NCI-H69 (cell line): ENCODE measurements at regions not wholly inside any gene's neighbourhood (a gene's known extent, or its start where the extent isn't known, plus 50 kb on each side); places are given as distances from the start of the nearest gene placed in this dataset.

Source experiments
- DNase-seq: peaks from one replicate; lab custom pipeline; 2025; lab: John Stamatoyannopoulos, UW

DNA sequence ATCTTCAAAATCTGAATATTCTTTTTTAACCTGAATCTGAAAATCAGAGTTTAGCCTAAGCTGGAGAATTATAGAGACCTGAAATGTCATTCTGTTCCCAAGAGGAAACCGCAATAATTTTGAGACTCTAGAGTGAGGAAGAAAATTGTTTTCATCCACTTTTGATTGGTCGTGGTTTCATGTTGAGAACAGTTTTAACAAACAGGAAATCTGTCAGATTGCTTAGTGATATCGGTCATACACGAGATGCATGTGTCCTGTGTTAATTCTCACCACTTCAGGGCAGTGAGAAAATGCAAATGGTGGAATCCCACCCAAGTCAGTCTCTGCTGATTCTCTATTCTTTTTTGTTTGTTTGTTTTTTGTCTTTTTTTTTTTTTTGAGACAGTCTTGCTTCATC is 1498.5 kb upstream of the TMEM132C start:
- no peak for DNase-seq

DNA sequence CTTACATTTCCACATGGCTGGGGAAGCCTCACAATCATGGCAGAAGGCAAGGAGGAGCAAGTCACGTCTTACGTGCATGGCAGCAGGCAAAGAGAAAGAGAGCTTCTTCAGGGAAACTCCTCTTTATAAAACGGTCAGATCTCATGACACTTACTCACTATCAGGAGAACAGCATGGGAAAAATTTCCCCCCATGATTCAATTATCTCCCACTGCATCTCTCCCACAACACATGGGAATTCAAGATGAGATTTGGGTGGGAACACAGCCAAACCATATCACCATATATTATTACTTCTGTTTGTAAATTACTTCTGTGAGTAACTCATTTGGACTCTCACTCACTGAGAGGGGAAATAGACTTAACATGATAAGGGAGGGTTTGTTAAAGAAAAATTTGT is 1496.8 kb upstream of the TMEM132C start:
- no peak for DNase-seq

DNA sequence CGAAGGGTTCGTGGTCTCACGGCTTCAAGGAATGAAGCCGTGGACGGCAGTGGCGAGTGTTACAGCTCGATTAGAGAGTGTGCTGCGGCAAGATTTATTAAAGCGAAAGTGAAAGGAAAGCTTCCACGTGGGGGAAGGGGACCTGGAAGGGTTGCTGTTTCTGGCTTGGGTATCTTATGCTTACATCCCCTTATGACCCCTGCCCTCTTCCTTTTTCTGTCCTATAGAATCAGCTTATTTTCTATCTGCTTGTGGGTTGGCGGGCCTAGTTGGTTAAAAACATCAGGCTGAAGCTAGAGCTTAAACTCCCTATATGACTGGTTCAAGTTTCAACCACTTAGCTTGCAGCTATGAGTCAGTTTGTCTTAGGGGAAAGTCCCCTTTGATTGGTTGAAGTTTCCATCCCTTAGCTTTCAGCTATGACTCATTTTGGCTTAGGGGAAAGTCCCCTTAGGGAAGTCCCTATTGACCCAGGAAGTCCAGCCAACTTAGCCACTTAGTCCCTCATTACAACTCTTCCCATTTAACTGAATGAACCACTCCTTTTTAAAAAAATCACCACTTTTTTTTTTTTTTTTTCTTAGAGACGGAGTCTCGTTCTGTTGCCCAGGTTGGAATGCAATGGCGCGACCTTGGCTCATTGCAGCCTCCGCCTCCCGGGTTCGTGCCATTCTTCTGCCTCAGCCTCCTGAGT is 1494.7 kb upstream of the TMEM132C start:
- DNase-seq = no peak

DNA sequence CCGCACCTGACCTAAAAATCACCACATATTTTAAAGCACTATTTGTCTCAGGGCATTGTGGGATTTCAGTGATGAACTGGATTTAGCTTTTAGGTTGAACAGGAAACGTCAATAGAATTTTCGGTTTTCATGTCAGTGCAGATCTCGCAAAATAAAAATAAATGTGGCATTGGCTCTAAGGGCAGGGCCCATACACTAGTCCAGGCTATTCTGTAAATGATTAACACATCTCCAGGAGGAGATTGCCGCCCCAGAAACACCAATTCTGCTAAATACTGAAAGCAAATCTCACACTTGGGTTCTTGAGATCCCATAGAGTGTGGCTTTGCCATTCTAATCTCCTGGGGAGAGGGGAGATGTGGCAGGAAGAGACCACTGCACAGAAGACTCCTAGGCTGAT is 1494.0 kb upstream of the TMEM132C start:
- DNase-seq = no peak

DNA sequence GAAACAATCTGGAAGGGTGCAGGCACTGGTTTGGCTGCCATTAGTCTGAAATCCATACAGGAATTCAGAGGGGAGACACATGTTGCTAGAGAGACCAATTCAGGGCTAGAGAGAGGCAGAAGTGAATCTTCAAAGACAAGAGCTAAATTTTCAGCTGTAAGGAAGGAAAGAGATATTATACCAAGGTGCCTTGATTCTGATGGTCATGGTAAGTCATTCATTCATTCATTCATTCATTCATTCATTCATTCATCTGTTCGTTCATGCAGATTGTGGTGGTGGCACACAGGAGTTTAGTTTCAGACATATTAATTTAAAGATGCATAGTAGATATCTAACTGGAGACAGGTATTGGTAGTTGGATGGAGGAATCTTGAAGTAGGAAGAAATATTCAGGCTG is 1493.5 kb upstream of the TMEM132C start:
- DNase-seq = no peak

DNA sequence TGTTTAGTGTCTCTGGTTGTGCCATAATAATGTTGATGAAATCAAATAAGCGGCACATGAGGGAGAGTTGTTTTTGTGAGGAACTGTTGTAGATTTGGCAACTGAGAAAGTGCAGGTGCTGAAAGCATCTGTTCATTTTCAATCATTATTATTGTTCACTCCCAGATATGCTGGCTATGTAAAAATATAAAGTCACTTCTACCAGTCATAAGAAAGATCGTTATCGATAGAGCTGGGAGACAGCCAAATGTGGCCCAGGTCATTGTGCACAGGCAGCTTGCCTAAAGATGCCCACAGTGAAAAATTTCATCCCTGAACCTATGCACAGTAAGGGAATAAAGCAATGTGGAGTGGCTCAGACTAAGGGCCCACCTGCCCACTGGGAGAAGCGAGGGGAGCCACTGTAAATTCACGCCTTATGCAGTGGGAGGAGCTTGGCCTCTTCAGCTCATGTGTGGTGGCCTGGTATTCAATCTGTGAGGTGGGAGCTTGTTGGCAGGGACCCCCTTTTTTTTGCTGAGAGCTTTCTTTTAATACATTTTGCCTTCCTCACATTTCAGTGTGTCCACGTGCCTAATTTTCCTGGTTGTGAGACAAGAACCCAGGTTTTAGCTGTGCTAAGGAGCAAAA is 1490.8 kb upstream of the TMEM132C start:
- DNase-seq = no peak

DNA sequence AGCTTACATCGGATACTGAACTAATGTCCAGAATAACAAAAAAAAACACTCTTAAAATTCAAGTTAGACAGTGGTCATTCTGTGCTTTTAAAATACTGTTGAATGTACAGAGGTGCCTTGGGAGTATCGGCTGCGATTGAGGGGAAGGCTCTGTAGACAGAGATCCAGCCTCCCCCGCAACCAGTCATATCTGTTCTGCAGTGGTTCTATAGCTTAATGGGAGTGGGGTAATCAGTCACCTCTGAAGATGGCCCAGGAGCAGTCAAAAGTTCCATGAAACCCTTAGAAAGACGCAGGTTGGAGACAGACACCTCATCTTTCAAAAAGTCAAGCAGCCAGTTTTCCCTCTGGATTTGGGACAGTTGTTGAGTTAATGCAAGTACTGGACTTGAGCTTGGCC is 1486.6 kb upstream of the TMEM132C start:
- no peak for DNase-seq

DNA sequence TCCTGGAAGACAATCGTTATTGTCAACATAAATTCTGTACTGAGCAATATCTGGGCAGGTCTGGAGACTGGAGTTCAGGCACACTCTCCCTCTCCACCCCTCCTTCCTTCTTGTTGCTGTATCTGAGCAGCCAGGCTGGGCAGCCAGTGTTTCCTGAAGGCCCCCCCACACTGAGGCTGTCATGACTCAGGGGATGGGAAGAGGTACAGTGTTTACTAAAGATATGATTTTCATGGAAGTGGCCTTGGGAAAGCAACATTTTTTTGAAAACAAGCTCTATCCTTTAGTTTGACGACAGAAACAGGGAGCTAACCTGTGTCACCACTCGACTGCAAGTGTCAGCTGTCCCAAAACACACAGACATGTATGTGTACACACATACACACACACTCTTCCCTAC is 1485.4 kb upstream of the TMEM132C start:
- DNase-seq = no peak

DNA sequence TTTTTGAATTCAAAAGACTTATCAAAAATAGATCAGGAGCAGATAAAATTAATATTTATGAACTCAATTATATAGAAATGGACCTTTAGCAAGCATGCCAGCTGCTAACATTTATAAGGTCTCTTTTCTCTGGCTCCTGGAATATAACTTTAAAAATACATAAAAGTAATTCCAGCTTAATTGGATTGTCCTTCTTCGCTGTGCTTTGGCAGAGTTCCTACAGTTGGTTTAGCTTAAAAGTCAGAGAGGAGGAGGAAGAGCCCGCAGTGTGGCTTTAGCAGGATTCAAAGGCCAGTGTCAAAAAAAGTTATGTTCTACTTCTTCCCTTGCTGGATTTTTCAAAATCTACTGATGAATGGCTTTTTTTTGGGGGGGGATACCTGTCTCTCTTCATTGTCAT is 1484.9 kb upstream of the TMEM132C start:
- no peak for DNase-seq

DNA sequence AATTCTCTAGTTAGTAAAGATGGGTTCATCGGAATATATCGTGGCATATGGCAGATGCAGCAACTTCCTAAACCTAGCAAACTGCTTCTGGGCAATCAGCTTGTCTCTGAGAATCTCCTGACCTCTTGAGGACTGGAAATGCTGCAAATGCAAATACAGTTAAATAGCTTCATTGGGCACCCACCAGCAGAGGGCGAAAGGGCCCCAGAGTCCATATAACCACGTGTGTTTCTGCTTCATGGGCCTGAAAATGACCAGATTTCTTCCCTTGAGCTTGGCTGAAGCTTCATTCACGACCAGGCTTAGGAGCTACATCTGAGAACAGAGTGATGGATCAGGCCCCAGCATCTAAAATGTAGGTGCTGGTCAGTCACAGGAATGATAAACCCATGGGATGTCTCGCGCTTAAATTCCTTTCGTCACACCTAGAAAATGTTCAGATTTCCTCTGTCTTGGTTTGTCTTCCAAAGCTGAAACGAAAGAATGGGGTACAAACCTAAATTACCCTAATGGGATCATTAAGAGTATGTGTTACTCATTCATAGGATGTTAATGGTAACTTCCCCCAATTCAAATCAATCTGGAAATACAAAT is 1482.5 kb upstream of the TMEM132C start:
- DNase-seq = peak; percentile 2

DNA sequence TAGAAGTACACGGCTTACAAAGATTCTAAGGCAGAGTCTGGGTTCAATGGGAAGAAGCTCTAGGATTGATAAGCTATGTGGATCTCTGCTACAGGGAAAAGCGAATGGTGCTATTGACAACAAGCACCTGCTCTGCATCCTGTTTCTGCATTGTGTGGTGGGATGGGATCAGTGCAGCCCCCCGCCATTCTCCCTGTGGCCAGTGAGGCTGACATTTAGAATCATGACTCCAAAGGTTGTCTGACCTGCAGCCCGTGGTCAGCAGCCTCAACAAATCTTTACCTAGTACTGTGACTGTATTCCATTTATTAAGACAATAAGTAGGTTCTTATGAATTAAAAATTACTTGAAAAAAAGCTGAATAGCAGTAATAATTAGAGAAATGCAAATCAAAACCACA is 1477.0 kb upstream of the TMEM132C start:
- no peak for DNase-seq

DNA sequence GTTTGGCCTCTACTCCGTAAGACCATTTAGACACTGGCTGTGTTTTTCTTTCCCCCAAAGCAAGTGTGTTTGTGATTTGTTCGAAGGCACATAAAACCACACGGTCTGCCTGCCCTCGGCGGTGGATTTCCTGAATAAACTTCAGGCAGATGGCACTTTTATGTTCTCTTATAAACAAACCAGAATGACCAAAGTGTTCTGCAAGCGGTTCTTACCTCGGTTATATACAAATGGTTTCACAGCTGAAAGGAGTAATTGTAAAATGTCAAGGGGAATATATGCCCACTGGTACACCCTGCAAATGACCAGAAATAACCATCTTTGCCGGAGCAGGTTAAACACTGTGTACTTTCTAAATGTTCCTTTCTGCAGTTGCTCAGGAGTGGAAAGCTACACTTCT is 1475.8 kb upstream of the TMEM132C start:
- DNase-seq = no peak

DNA sequence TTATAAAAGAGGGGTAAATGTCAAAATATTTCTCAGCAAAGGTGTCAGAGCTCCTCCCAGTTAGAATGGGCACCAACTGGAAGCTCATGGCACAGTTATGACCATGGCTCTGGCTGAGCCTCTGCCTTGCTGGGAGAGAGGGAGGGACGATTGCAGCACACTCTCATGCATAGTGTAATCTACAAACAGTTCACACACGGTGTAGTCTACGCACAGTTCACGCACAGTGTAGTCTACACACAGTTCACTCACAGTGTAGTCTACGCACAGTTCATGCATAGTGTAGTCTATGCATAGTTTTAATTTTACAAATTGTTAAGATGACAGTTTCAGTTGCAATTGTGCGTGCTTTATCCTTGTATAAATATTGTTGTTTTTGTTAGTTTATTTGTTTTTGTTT is 1474.6 kb upstream of the TMEM132C start:
- no peak for DNase-seq

DNA sequence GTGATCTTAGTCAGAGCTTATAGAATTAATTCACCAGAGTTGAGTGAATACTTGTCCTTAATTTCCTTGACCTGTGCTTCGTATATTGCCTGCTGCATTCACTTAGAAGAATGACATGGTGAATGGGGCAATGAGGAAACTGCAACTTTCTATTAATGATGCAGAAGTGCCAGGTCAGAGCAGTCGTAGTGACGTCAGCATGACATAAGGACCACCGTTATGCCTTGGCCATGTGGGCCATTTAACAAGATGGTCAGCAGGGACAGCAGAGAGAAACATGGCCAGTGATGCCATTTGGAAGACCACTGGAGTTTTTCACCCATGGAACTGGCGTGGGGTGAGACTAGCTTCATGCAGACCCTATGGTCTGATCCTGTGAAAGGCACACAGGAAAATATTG is 1469.4 kb upstream of the TMEM132C start:
- DNase-seq = no peak

DNA sequence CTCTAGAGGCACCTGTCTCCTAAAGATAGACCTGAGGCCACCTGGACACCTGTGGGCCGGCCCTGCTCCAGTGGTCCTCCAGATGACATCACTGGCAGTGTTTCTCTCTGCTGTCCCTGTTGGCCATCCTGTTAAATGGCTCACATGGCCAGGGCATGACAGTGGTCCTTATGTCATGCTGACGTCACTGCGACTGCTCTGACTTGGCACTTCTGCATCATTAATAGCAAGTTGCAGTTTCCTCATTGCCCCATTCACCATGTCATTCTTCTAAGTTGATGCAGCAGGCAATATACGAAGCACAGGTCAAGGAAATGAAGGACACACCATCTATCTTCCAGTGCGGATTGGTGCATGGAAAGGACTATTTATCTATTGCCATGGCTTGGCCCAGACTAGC is 1468.5 kb upstream of the TMEM132C start:
- no peak for DNase-seq

DNA sequence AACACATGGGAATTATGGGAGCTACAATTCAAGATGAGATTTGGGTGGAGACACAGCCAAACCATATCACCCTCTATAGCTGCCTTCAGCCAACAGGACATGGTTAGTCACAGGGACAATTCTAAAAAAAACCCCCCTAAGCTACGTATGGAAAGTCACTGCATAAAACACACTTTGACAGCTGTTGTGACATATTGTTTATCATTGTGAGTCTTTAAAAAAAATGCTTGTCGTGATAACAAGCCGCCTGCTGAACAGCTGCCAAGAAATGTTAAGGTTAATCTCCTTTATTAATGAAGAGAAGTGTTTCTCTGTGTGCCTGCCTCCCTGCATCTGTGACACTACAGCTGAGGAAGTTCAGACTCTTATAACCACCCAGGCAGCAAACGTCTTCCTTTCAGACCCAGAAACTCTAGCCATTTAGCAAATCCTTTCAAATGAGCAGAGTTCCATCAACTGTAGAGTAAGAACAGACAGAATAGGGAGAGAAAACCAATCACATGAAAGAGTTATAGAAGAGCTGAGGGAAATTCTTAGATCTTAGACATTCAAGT is 1459.6 kb upstream of the TMEM132C start:
- no peak for DNase-seq

DNA sequence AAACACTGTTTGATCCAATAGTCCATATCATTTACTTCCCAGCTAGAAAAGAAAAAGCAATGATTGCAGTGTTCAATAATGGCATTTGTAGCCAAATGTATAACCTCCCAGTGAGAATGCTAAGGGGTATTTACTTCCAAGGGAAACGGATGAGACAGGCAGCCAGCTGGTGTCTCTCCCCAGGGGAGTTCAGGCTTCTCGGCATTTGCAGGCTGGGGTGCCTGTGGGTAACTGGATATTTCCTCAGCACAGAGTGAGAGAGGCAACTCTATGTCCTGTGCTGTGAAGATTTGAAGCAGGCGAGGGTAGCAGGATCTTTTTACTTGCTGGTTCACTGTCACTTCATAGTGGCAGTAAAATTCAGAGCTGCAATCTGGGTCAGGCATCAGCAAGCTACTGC is 1455.6 kb upstream of the TMEM132C start:
- no peak for DNase-seq

DNA sequence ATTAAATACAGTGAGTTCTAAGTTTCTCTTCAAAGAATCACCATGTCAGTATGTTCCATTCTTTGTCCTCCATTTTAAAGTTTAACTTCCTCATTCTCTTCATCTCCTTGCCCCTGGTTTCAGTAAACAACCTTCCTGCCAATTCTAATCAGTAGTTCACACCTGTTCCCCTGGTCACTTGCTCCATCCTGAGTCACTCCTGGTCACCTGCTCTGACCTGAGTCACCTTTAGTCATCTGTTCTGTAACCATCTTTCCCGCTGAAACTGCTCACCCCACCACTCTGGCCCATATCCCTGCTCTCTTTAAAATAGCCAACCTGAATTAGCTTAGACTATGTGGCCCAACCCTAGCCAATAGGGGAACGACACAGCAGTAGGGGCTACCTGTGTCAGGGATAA is 1447.4 kb upstream of the TMEM132C start:
- DNase-seq = no peak

DNA sequence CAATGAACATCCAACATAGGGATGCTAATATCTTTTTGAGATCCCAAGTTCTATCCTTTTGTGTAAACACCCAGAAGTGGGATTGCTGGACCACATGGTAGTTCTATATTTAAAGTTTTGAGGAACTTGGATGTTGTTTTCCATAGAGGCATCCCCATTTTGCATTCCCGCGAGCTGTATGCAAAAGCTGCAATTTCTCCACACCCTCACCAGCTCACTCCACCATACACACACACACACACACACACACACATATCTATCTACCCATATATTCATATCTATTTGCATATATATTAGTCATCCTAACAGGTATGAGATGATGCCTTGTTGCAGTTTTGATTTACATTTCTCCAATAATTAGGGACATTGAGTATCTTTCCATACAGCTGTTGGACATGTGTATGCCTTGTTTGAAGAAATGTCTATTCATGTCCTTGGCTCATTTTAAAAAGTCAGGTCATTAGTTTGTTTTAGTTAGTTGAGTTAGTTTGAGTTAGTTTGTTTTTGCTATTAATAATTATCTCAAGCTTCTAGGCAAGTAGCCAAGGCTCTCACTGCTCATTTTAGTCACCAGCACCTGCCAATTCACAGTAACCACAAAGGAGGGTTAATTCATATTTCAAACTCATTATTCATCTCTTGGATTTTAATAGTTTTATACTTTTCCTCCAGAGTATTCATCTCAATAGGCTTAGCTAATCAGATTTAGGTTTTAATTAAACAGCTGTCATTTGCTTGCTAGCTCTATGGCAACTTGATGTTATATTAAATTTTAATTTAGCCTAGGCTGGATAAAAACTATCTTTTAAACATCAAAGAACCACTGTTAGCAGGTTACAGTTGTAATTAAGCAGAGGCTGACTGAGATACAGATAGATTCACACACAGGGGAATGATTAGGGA is 1435.9 kb upstream of the TMEM132C start:
- DNase-seq = no peak

DNA sequence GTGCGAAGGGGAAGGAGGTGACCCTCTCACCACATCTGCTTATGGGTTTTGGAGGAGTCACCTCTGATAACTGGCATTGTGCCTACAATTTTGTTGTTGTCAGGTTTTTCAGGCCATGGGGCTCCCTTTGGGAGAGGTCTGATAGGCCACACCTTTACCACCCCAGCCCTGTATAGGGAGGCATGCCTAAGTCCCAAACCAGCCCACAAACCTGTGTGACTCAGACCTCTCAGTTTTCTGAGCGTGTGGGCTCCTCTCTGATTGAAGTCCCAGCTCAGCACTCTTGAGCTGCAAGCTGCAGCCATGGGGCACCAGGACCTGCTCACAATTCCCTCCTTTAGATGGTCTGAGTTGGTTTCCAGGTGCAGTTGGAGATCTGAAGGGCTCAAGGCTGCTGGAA is 1429.3 kb upstream of the TMEM132C start:
- no peak for DNase-seq

DNA sequence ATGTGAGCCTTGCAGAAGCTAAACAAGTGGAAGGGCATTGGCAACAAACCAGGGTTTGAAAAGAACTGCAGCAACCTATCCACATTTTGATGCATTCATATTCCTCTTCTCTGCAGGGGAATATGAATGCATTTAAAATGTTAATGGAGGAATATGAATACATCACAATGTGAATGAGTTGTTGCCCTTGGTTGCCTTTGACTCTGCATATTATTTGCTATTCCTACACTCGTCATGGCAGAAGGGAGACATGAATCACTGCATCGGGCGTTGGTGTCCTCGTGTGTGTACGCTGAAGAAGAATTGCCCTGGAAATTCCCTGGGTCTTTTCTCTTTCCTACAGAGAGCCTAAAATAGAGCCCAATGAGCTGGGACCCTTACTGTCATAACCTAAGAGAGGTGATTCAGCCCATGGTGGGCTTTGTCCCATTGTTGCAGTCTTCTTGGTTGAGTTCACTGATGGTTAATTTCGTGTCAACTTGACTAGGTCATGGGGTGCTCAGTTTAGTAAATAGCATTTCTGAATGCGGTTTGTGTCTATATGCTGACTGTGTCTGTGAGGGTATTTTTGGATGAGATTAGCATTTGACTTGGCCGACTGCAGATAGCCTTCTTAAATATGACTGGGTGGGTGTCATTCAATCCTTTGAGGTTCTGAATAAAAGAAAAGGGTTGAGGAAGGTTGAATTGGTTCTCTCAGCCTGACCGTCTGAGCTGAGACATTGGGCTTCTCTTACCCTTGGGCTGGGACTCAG is 1422.9 kb upstream of the TMEM132C start:
- DNase-seq = no peak
